HG02852 (cell line): ENCODE measurements at regions not wholly inside any gene's neighbourhood (a gene's known extent, or its start where the extent isn't known, plus 50 kb on each side); places are given as distances from the start of the nearest gene placed in this dataset.
"Not testable (repeated sequence)": the region's sequence is repeated elsewhere in the genome, so short reads cannot be mapped to it uniquely, and the experiment has no call there.

Experiments
- ATAC-seq: cut with Tn5 transposase; IDR thresholded peaks from one replicate; pipeline ENCODE4 v1.9.1; 2021; ENCODE audit warnings: mild to moderate bottlenecking, moderate library complexity; ENCODE audit not compliant: unreplicated experiment

GRCh38 chr16:47921535-47921934 lies 234.3 kb downstream of the ABCC12 start:
- ATAC-seq: no peak

- ATAC-seq: no peak
Observed at GRCh38 chr16:47920709-47921108, 235.1 kb downstream of the ABCC12 start.

- no peak for ATAC-seq
Observed at GRCh38 chr16:47917118-47917517, 238.7 kb downstream of the ABCC12 start.

- no peak for ATAC-seq
Observed at GRCh38 chr16:47916266-47916665, 239.5 kb downstream of the ABCC12 start.

- ATAC-seq: no peak
Observed at GRCh38 chr16:47907109-47907508, 248.7 kb downstream of the ABCC12 start.

GRCh38 chr16:47905771-47906170 lies 250.0 kb downstream of the ABCC12 start:
- ATAC-seq: no peak

GRCh38 chr16:47904691-47905090 lies 251.1 kb downstream of the ABCC12 start:
- no peak for ATAC-seq

- ATAC-seq: no peak
Observed at GRCh38 chr16:47903470-47903869, 252.3 kb downstream of the ABCC12 start.

- not testable (repeated sequence) for ATAC-seq
Observed at GRCh38 chr16:47897105-47897504, 258.7 kb downstream of the ABCC12 start.

GRCh38 chr16:47895146-47895545 lies 260.6 kb downstream of the ABCC12 start:
- no peak for ATAC-seq

GRCh38 chr16:47892999-47893398 lies 262.8 kb downstream of the ABCC12 start:
- no peak for ATAC-seq

- no peak for ATAC-seq
Observed at GRCh38 chr16:47888734-47889133, 267.1 kb downstream of the ABCC12 start.

GRCh38 chr16:47888142-47888541 lies 267.7 kb downstream of the ABCC12 start:
- no peak for ATAC-seq

- ATAC-seq: no peak
Observed at GRCh38 chr16:47887496-47887895, 268.3 kb downstream of the ABCC12 start.

- no peak for ATAC-seq
Observed at GRCh38 chr16:47886631-47887415, 269.0 kb downstream of the ABCC12 start.

GRCh38 chr16:47886139-47886538 lies 269.7 kb downstream of the ABCC12 start:
- ATAC-seq: no peak

- no peak for ATAC-seq
Observed at GRCh38 chr16:47885489-47885888, 270.3 kb downstream of the ABCC12 start.

GRCh38 chr16:47884116-47884725 lies 271.6 kb downstream of the ABCC12 start:
- ATAC-seq: no peak

- ATAC-seq: no peak
Observed at GRCh38 chr16:47881574-47881973, 274.2 kb downstream of the ABCC12 start.

- no peak for ATAC-seq
Observed at GRCh38 chr16:47880653-47881052, 275.1 kb downstream of the ABCC12 start.

- ATAC-seq: no peak
Observed at GRCh38 chr16:47877166-47877565, 278.6 kb downstream of the ABCC12 start.

GRCh38 chr16:47876511-47876910 lies 279.3 kb downstream of the ABCC12 start:
- no peak for ATAC-seq

- ATAC-seq: no peak
Observed at GRCh38 chr16:47873434-47873833, 282.4 kb downstream of the ABCC12 start.
